Keratinocyte (primary cell): ENCODE measurements at regions not wholly inside any gene's neighbourhood (a gene's known extent, or its start where the extent isn't known, plus 50 kb on each side); places are given as distances from the start of the nearest gene placed in this dataset.

Experiments used
- CTCF ChIP-seq, 3 experiments: IDR thresholded peaks in 1 of 3; conservative IDR thresholded peaks in 1 of 3; optimal IDR thresholded peaks in 1 of 3; 2 replicates in 2 of 3; 3 replicates in 1 of 3; pipeline versions ENCODE3 to v1.5.1; 2011; ENCODE audit warnings: low read length in 3 of 3, mild to moderate bottlenecking in 3 of 3, moderate library complexity in 2 of 3, control low read depth in 1 of 3, inconsistent platforms in 1 of 3; ENCODE audit not compliant: insufficient read depth in 2 of 3; ENCODE audit errors: extremely low read depth in 1 of 3
- EZH2 ChIP-seq: IDR thresholded peaks from one replicate; pipeline ENCODE4 v1.6.1; 2012; ENCODE audit warnings: inconsistent platforms, mild to moderate bottlenecking, low read length, moderate library complexity

DNA sequence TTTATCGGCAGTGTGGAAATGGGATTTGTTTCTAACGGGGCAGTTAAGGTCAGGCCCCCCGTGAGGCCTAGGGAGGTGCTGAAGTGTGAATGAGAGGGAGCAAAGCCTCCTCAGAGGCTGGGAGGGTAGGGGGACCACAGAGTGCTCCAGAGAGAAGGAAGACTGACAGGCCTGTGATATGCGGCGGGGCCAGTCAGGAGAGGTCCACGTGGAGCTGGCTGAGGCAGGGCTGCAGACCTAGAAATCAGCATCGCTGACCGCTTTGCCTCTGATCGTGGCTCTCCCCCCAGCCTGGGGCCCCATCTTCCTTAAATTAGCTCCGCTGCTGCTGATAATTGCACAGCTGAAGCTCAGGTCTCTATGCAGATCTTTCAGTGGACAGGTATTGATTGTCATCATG lies 240.8 kb upstream of the PWP1 start:
- no peak for TF ChIP-seq CTCF (optimal IDR thresholded peaks at IDR 0.05 in 1 of 3, IDR thresholded peaks at IDR 0.05 in 1 of 3, conservative IDR thresholded peaks at IDR 0.05 in 1 of 3; ENCODE audit: extremely low read depth in 1 of 3, insufficient read depth in 2 of 3, low read length in 3 of 3)
- TF ChIP-seq EZH2, result no peak
